ENCODE measurements at regions not wholly inside any gene's neighbourhood (a gene's known extent, or its start where the extent isn't known, plus 50 kb on each side); places are given as distances from the start of the nearest gene placed in this dataset.

GRCh38 chr11:134521001-134521400, 109.0 kb upstream of the B3GAT1 start:
- 97% methylated on average over 14 of the region's 14 CpGs; no CpG with 5 or more reads in 1 of the 2 experiments for WGBS, 2 experiments (ENCODE audit: extremely low coverage in 1 of 2, insufficient coverage in 1 of 2, insufficient read length in 1 of 2, insufficient replicate concordance in 2 of 2, low coverage in 1 of 2, low lambda C conversion rate in 2 of 2, missing lambda C conversion rate in 1 of 2)
- H2AFZ ChIP-seq (ENCODE audit: low read length), result no peak overlapping the region
- no peaks in the 10 kb centered on the region for H3K79me1 ChIP-seq (ENCODE audit: low read depth, low read length)
- no peak overlapping the region for H3K4me2 ChIP-seq (ENCODE audit: insufficient read depth in 1 of 2, low read depth in 2 of 2, low read length in 2 of 2)
- H4K8ac ChIP-seq (ENCODE audit: extremely low read depth, insufficient read depth, low read length), result no peak overlapping the region
- H2BK20ac ChIP-seq (ENCODE audit: low read length), result no peak overlapping the region
- H3K56ac ChIP-seq (replicated peaks; ENCODE audit: insufficient read length, low read depth, low read length), result no peak overlapping the region
- H3K23ac ChIP-seq (ENCODE audit: insufficient read length), result no peak overlapping the region
- no peak overlapping the region for H2BK5ac ChIP-seq (ENCODE audit: low read depth, low read length)
- H2AK5ac ChIP-seq (ENCODE audit: low read depth, low read length), result no peak overlapping the region
- H4K5ac ChIP-seq (ENCODE audit: insufficient read length, low read depth, low read length), result no peak overlapping the region
- peaks cover 0 to 4% of the 10 kb centered on the region in 2 experiments for H4K20me1 ChIP-seq (replicated peaks in 1 of 2; ENCODE audit: control insufficient read depth in 1 of 2, insufficient read depth in 2 of 2, low read length in 2 of 2)
- DNase-seq (ENCODE audit: low read depth in 1 of 2, low spot score in 2 of 2), result no peak
- H3K23me2 ChIP-seq (ENCODE audit: low read depth, low read length), result peaks cover 4% of the 10 kb centered on the region; the same call in 1 of the 2 replicates
- ChIA-PET POLR2A (ENCODE audit: partially characterized antibody) (no interaction called here), CTCF (ENCODE audit: partially characterized antibody) (interaction anchor here (0.7 kb wide), 1 partner anchor 20 kb away, joined by 3 read pairs; no protein-coding TSS in a partner anchor)
- H3K4me1 ChIP-seq (replicated peaks in 1 of 4; ENCODE audit: control insufficient read depth in 3 of 4, insufficient read depth in 4 of 4, low read length in 3 of 4), result peaks cover 0 to 3% (median 0%) of the 10 kb centered on the region in 4 experiments; a peak in 2 of 7 replicates
- no peak overlapping the region for H2BK15ac ChIP-seq (ENCODE audit: low read length)
- no peaks in the 10 kb centered on the region for H3K27me3 ChIP-seq (replicated peaks in 1 of 4; ENCODE audit: control insufficient read depth in 3 of 4, extremely low read depth in 1 of 4, insufficient read depth in 3 of 4, low read length in 3 of 4)
- no peak overlapping the region for H4K91ac ChIP-seq (replicated peaks; ENCODE audit: insufficient read length, low read length)
- H3K4me3 ChIP-seq (ENCODE audit: extremely low read depth in 1 of 4, insufficient read depth in 2 of 4, low read depth in 3 of 4, low read length in 4 of 4), result no peak overlapping the region
- H2BK120ac ChIP-seq (replicated peaks; ENCODE audit: low read depth, low read length), result no peak overlapping the region
- no peaks in the 10 kb centered on the region for H3K9me3 ChIP-seq (ENCODE audit: insufficient read depth in 2 of 2, low read depth in 1 of 2, low read length in 1 of 2)
- no peak overlapping the region for H2BK12ac ChIP-seq (ENCODE audit: low read depth, low read length)
- FAIRE-seq, result no peak
- no peak overlapping the region for H3K18ac ChIP-seq (ENCODE audit: extremely low read depth, low read length)
- H3K9ac ChIP-seq (replicated peaks in 1 of 4; ENCODE audit: extremely low read depth in 1 of 4, low read depth in 3 of 4, low read length in 3 of 4), result no peak overlapping the region
- H3K36me3 ChIP-seq (ENCODE audit: control insufficient read depth in 2 of 4, insufficient read depth in 4 of 4, low read length in 3 of 4), result no peaks in the 10 kb centered on the region
- H3K4ac ChIP-seq (replicated peaks; ENCODE audit: insufficient read length, low read depth, low read length), result no peak overlapping the region
- TF ChIP-seq BRCA1 (IDR thresholded peaks at IDR 0.05; ENCODE audit: low read depth, low read length) (no peak), SP2 (IDR thresholded peaks at IDR 0.05; ENCODE audit: low read length) (no peak), MAX (IDR thresholded peaks at IDR 0.05) (no peak)
- H3K14ac ChIP-seq (ENCODE audit: insufficient read length), result no peak overlapping the region
- no peak overlapping the region for H3K27ac ChIP-seq (ENCODE audit: low read depth, low read length)
- H3K79me2 ChIP-seq (ENCODE audit: control insufficient read depth in 1 of 2, insufficient read depth in 2 of 2, low read length in 2 of 2), result no peaks in the 10 kb centered on the region
